DND-41 (cell line): ENCODE measurements at regions not wholly inside any gene's neighbourhood (a gene's known extent, or its start where the extent isn't known, plus 50 kb on each side); places are given as distances from the start of the nearest gene placed in this dataset.
"Not testable (repeated sequence)": the region's sequence is repeated elsewhere in the genome, so short reads cannot be mapped to it uniquely, and the experiment has no call there.

Experiments
- EZH2 ChIP-seq: IDR thresholded peaks from 3 replicates; pipeline ENCODE4 v1.6.1; 2012; ENCODE audit warnings: borderline replicate concordance, low read depth, mild to moderate bottlenecking, moderate library complexity, low read length, inconsistent platforms; ENCODE audit not compliant: severe bottlenecking
- TF ChIP-seq, protein P1 (sequence below): IDR thresholded peaks from 2 replicates; pipeline ENCODE4 v1.5.1; 2012; ENCODE audit warnings: borderline replicate concordance, low read length, moderate library complexity, mild to moderate bottlenecking; ENCODE audit not compliant: poor library complexity, severe bottlenecking; ENCODE audit errors: extremely low read depth

DNA sequence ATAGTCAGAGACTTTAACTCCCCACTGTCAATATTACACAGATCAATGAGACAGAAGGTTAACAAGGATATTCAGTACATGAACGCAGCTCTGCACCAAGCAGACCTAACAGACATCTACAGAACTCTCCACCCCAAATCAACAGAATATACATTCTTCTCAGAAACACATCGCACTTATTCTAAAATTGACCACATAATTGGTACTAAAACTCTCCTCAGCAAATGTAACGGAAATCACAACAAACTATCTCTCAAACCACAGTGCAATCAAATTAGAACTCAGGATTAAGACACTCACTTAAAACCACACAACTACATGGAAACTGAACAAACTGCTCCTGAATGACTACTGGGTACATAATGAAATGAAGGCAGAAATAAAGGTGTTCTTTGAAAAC, 341.3 kb upstream of the PTGER4 start:
- TF ChIP-seq, protein P1, sequence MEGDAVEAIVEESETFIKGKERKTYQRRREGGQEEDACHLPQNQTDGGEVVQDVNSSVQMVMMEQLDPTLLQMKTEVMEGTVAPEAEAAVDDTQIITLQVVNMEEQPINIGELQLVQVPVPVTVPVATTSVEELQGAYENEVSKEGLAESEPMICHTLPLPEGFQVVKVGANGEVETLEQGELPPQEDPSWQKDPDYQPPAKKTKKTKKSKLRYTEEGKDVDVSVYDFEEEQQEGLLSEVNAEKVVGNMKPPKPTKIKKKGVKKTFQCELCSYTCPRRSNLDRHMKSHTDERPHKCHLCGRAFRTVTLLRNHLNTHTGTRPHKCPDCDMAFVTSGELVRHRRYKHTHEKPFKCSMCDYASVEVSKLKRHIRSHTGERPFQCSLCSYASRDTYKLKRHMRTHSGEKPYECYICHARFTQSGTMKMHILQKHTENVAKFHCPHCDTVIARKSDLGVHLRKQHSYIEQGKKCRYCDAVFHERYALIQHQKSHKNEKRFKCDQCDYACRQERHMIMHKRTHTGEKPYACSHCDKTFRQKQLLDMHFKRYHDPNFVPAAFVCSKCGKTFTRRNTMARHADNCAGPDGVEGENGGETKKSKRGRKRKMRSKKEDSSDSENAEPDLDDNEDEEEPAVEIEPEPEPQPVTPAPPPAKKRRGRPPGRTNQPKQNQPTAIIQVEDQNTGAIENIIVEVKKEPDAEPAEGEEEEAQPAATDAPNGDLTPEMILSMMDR: not testable (repeated sequence)
- TF ChIP-seq EZH2: not testable (repeated sequence)
